Upper lobe of right lung (tissue), 1 donor: ENCODE measurements at regions not wholly inside any gene's neighbourhood (a gene's known extent, or its start where the extent isn't known, plus 50 kb on each side); places are given as distances from the start of the nearest gene placed in this dataset.
"Not testable (repeated sequence)": the region's sequence is repeated elsewhere in the genome, so short reads cannot be mapped to it uniquely, and the experiment has no call there.

Experiments used
- ATAC-seq: fragments of 200-7000 bp; cut with Tn5 transposase; one replicate; pipeline ENCODE4 v1.9.1; 2020; ENCODE audit warnings: mild to moderate bottlenecking, moderate library complexity
- DNase-seq: peaks from one replicate; pipeline ENCODE4 v3.0.0-alpha.2; 2020
- H3K27ac ChIP-seq: fragments of 200-600 bp; one replicate; pipeline ENCODE4 v1.8.0; 2022
- H3K27me3 ChIP-seq: fragments of 200-600 bp; one replicate; pipeline ENCODE4 v1.8.0; 2022; ENCODE audit warnings: mild to moderate bottlenecking
- H3K36me3 ChIP-seq: fragments of 200-600 bp; one replicate; pipeline ENCODE4 v1.8.0; 2022
- H3K4me1 ChIP-seq: fragments of 200-600 bp; one replicate; pipeline ENCODE4 v1.8.0; 2022
- H3K4me3 ChIP-seq: fragments of 200-600 bp; one replicate; pipeline ENCODE4 v1.8.0; 2022; ENCODE audit warnings: mild to moderate bottlenecking
- H3K9me3 ChIP-seq: fragments of 200-600 bp; one replicate; pipeline ENCODE4 v1.8.0; 2022
- CTCF ChIP-seq: fragments of 200-600 bp; IDR thresholded peaks from one replicate; pipeline ENCODE4 v1.8.0; 2022; ENCODE audit warnings: antibody characterized with exemption
- intact Hi-C: fragments of 100-400 bp; cut with DNase I; formaldehyde crosslinking; loops from one replicate; pipeline ENCODE4 v1.11.0; 2022
- donor health status: DM: no; HTN: yes; CAD: no; lungs with severe emphysema.

- intact Hi-C loops: no loop called here
- Histone ChIP-seq H3K9me3 (no peaks in the 10 kb centered on the region), H3K27ac (no peak overlapping the region), H3K36me3 (no peaks in the 10 kb centered on the region), H3K4me1 (no peaks in the 10 kb centered on the region), H3K4me3 (no peak overlapping the region), H3K27me3 (no peaks in the 10 kb centered on the region)
- ATAC-seq: peak; percentile 34
- TF ChIP-seq CTCF: no peak
- peak; percentile 37 for DNase-seq
Observed at GRCh38 chr14:105767315-105767714, 240.9 kb downstream of the TMEM121 start.

DNA sequence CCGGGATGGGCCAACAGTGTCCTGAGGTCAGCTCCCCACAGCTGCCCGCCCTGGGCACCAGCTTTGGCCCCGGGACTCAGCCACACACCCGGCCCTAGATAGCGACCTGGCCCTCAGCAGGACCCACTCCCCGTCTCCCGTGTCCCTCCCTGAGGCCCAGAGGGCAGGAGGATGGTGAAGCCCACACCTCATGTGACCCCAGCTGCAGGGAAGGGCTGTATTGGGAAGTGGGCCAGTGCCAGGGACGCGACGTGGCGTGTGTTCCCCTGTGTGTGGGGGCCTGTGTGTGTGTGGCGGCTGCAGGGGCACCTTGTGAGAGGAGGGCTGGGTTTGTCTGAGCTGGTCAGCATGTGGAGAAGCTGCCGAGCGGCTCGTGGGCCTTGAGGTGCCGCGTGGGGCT lies 241.7 kb downstream of the TMEM121 start:
- H3K27ac ChIP-seq, H3K27me3 ChIP-seq, H3K4me3 ChIP-seq, H3K36me3 ChIP-seq, ATAC-seq, intact Hi-C loops, H3K4me1 ChIP-seq, H3K9me3 ChIP-seq: not testable (repeated sequence)
- DNase-seq: peak; percentile 17

DNA sequence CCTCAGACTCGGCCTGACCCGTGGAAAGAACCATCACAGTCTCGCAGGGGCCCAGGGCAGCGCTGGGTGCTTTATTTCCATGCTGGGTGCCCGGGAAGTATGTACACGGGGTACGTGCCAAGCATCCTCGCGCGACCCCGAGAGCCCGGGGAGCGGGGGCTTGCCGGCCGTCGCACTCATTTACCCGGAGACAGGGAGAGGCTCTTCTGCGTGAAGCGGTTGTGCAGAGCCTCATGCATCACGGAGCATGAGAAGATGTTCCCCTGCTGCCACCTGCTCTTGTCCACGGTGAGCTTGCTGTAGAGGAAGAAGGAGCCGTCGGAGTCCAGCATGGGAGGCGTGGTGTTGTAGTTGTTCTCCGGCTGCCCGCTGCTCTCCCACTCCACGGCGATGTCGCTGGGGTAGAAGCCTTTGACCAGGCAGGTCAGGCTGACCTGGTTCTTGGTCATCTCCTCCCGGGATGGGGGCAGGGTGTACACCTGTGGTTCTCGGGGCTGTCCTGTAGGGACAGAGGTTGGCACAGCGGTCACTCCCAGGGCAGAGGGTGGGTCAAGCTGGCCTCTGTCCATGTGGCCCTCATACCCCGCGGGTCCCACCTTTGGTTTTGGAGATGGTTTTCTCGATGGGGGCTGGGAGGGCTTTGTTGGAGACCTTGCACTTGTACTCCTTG lies 242.8 kb downstream of the TMEM121 start:
- H3K27me3 ChIP-seq, H3K4me1 ChIP-seq, H3K4me3 ChIP-seq, H3K36me3 ChIP-seq, H3K9me3 ChIP-seq, H3K27ac ChIP-seq, ATAC-seq, intact Hi-C loops: not testable (repeated sequence)
- DNase-seq: peak; percentile 55

- H3K9me3 ChIP-seq, H3K27ac ChIP-seq, intact Hi-C loops, ATAC-seq, H3K4me3 ChIP-seq, H3K4me1 ChIP-seq, H3K36me3 ChIP-seq, H3K27me3 ChIP-seq: not testable (repeated sequence)
- DNase-seq: peak; percentile 40
Observed at GRCh38 chr14:105770619-105771216, 244.3 kb downstream of the TMEM121 start.

DNA sequence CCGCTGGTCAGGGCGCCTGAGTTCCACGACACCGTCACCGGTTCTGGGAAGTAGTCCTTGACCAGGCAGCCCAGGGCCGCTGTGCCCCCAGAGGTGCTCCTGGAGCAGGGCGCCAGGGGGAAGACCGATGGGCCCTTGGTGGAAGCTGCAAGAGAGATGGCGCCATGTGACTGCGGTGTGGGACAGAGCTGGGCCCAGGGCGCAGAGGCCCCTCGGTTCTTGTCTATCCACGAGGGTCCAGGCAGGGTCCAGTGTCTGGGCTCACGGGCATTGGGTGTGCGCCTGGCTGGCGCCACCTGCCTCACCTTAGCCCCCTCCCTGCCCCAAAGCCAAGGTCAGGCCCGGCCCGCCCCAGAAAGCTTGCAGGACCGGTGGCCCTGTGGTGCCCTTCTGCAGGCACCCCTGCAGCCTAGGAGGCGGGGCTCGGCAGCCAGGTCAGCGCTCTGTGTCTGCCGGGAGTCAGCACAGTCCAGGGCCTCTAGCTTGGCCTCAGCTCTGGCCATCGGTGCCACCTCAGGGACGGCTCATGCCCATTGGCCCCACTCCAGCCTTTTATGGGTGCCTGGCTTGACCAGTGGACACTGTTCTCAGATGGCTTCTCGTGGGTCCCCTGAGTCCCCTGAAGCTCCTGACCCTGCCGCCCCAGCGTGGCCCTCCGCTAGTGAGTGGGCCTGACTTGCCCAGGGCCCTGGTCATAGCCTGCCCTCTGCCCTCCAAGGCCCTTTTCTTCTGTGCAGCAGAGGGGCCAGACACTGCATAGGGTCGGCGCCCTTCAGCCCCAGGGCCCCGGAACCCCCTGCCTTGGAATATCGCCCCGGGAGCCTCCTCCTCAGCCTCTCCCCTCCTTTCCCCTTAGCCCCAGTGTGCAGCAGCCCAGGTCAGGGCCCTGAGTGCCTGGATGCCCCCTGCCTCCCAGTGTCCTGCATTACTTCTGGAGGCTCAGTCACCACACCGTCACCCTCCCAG lies 245.2 kb downstream of the TMEM121 start:
- intact Hi-C loops: not testable (repeated sequence)

GRCh38 chr14:105772710-105773250 lies 246.4 kb downstream of the TMEM121 start:
- peak; percentile 49 for DNase-seq
- H3K4me1 ChIP-seq, H3K27me3 ChIP-seq, H3K4me3 ChIP-seq, H3K27ac ChIP-seq, intact Hi-C loops, H3K36me3 ChIP-seq, H3K9me3 ChIP-seq, ATAC-seq: not testable (repeated sequence)

More for the DNA sequence above, 245.2 kb downstream of the TMEM121 start:
- ATAC-seq: peak; percentile 41
- H3K4me1 ChIP-seq, H3K9me3 ChIP-seq, H3K27me3 ChIP-seq, H3K27ac ChIP-seq, H3K36me3 ChIP-seq, H3K4me3 ChIP-seq: not testable (repeated sequence)
- peak; percentile 61 for DNase-seq

GRCh38 chr14:105773584-105773983 lies 247.2 kb downstream of the TMEM121 start:
- Histone ChIP-seq H3K4me3 (no peak overlapping the region), H3K4me1 (no peaks in the 10 kb centered on the region), H3K36me3 (no peaks in the 10 kb centered on the region), H3K9me3 (no peaks in the 10 kb centered on the region), H3K27me3 (no peaks in the 10 kb centered on the region), H3K27ac (no peak overlapping the region)
- no peak for TF ChIP-seq CTCF
- intact Hi-C loops: no loop called here
- DNase-seq (peak; percentile 33), ATAC-seq (no peak)

GRCh38 chr14:105774001-105774400 lies 247.6 kb downstream of the TMEM121 start:
- Histone ChIP-seq H3K27me3 (no peaks in the 10 kb centered on the region), H3K4me1 (no peaks in the 10 kb centered on the region), H3K9me3 (peaks cover 4% of the 10 kb centered on the region), H3K36me3 (no peaks in the 10 kb centered on the region), H3K4me3 (no peak overlapping the region), H3K27ac (no peak overlapping the region)
- intact Hi-C loops: no loop called here
- no peak for TF ChIP-seq CTCF
- DNase-seq (peak; percentile 54), ATAC-seq (no peak)

DNA sequence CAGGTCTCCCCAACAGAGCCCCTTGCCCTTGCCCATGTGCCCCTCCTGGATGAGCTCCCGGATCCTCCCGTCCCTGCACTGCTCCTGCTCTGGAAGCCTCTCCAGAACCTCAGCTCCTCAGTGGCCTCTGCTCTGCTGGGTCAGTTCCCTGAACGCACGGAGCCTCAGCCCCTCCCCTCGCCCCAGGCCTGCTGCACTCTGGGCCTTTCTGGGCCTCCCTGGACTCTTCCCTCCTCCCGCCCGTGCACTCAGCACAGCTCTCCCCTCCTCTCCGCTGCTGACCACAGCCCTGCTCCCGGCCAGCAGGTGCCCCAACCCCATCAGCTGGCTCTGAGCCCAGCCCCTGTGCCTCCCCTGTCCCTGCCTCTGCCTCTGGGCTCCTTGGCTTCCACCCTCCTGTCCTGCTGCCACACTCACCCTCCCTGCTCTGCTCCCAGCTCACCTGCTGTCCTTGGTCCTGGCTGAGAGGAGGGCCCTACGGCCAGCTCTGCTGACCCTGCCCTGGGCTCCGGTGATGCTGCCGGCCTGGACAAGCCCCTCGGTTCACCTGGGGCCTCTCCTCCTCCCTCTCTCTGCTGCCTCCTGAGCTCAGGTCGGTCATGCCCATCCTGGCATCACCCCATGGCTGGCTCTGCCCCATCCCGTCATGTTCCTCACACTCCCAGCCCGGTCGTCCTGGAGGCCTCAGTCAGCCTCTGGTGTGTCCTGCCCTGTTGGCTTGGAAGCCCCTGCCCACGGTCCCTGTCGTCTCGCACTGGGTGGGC lies 248.4 kb downstream of the TMEM121 start:
- intact Hi-C loops: not testable (repeated sequence)
- DNase-seq: peak; percentile 49

GRCh38 chr14:105775349-105775923 lies 249.1 kb downstream of the TMEM121 start:
- ATAC-seq, intact Hi-C loops, H3K27ac ChIP-seq, H3K36me3 ChIP-seq, H3K4me3 ChIP-seq, H3K4me1 ChIP-seq, H3K27me3 ChIP-seq: not testable (repeated sequence)
- peaks cover 13% of the 10 kb centered on the region for H3K9me3 ChIP-seq
- DNase-seq: peak; percentile 52

More for the DNA sequence above, 248.4 kb downstream of the TMEM121 start:
- H3K4me3 ChIP-seq, H3K27me3 ChIP-seq, H3K4me1 ChIP-seq, H3K27ac ChIP-seq, H3K36me3 ChIP-seq: not testable (repeated sequence)
- ATAC-seq: peak; percentile 14
- peaks cover 10% of the 10 kb centered on the region for H3K9me3 ChIP-seq
